ENCODE measurements at regions not wholly inside any gene's neighbourhood (a gene's known extent, or its start where the extent isn't known, plus 50 kb on each side); places are given as distances from the start of the nearest gene placed in this dataset.

DNA sequence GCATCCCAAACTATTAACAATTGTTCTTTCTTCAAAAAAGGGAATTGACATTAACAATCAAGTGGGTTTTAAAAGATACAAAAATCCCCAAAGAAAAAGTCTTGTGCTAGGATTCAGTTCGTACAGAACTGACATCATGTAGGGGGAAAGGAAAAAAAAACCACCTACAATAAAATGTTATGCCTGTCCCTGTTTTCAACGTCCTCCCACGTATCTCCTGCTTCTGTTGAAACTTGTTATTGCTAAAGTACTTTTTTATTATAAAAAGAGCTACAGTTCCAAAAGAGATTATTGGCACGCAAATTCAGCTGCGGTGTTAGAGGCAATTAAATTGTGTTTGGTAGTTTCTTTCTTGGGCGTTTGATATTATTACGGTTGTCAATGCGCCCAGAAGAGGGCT is 102.8 kb upstream of the PHACTR1 start:
- H3K4me1 Mint-ChIP-seq (ENCODE audit: low read depth, unreplicated experiment) = no peaks in the 10 kb centered on the region
- H3K4me3 Mint-ChIP-seq (ENCODE audit: low read depth, unreplicated experiment) = no peak overlapping the region
- CTCF ChIA-PET = no interaction called here
- H3K27ac Mint-ChIP-seq (ENCODE audit: unreplicated experiment) = no peak overlapping the region
- intact Hi-C loops (cut with micrococcal nuclease; ENCODE audit: unreplicated experiment) = no loop called here
- no peak for TF ChIP-seq CTCF (IDR thresholded peaks at IDR 0.05; ENCODE audit: unreplicated experiment)
- no peak for DNase-seq
- H3K36me3 Mint-ChIP-seq (ENCODE audit: insufficient read depth, unreplicated experiment) = no peaks in the 10 kb centered on the region
- H3K9me3 Mint-ChIP-seq (ENCODE audit: low read depth, unreplicated experiment) = no peaks in the 10 kb centered on the region
- BruUV-seq (replicated peaks) = no TSS peak
- H3K27me3 Mint-ChIP-seq (ENCODE audit: unreplicated experiment) = no peaks in the 10 kb centered on the region

- TF ChIP-seq CTCF (IDR thresholded peaks at IDR 0.05; ENCODE audit: unreplicated experiment) = no peak
- Mint-ChIP-seq H3K27ac (ENCODE audit: unreplicated experiment) (no peak overlapping the region), H3K9me3 (ENCODE audit: low read depth, unreplicated experiment) (no peaks in the 10 kb centered on the region), H3K4me3 (ENCODE audit: low read depth, unreplicated experiment) (no peak overlapping the region), H3K4me1 (ENCODE audit: low read depth, unreplicated experiment) (no peaks in the 10 kb centered on the region), H3K36me3 (ENCODE audit: insufficient read depth, unreplicated experiment) (no peaks in the 10 kb centered on the region), H3K27me3 (ENCODE audit: unreplicated experiment) (no peaks in the 10 kb centered on the region)
- no peak for DNase-seq
- BruUV-seq (replicated peaks) = no TSS peak
- CTCF ChIA-PET = no interaction called here
- intact Hi-C loops (cut with micrococcal nuclease; ENCODE audit: unreplicated experiment) = no loop called here
Measured at GRCh38 chr6:12614456-12614855, 102.1 kb upstream of the PHACTR1 start.

GRCh38 chr6:12618296-12618695 is 98.3 kb upstream of the PHACTR1 start:
- intact Hi-C loops (cut with micrococcal nuclease; ENCODE audit: unreplicated experiment) = no loop called here
- H3K4me3 Mint-ChIP-seq (ENCODE audit: low read depth, unreplicated experiment) = no peak overlapping the region
- H3K9me3 Mint-ChIP-seq (ENCODE audit: low read depth, unreplicated experiment) = no peaks in the 10 kb centered on the region
- no peak for TF ChIP-seq CTCF (IDR thresholded peaks at IDR 0.05; ENCODE audit: unreplicated experiment)
- no peaks in the 10 kb centered on the region for H3K27me3 Mint-ChIP-seq (ENCODE audit: unreplicated experiment)
- H3K27ac Mint-ChIP-seq (ENCODE audit: unreplicated experiment) = no peak overlapping the region
- no peaks in the 10 kb centered on the region for H3K4me1 Mint-ChIP-seq (ENCODE audit: low read depth, unreplicated experiment)
- no TSS peak for BruUV-seq (replicated peaks)
- no peaks in the 10 kb centered on the region for H3K36me3 Mint-ChIP-seq (ENCODE audit: insufficient read depth, unreplicated experiment)
- CTCF ChIA-PET = interaction anchor here (0.7 kb wide), 1 partner anchor 331 kb away, joined by 3 read pairs; no protein-coding TSS in a partner anchor
- no peak for DNase-seq

GRCh38 chr6:12621754-12622153 is 94.8 kb upstream of the PHACTR1 start:
- Mint-ChIP-seq H3K27ac (ENCODE audit: unreplicated experiment) (no peak overlapping the region), H3K9me3 (ENCODE audit: low read depth, unreplicated experiment) (no peaks in the 10 kb centered on the region), H3K27me3 (ENCODE audit: unreplicated experiment) (no peaks in the 10 kb centered on the region), H3K4me1 (ENCODE audit: low read depth, unreplicated experiment) (no peaks in the 10 kb centered on the region), H3K36me3 (ENCODE audit: insufficient read depth, unreplicated experiment) (no peaks in the 10 kb centered on the region), H3K4me3 (ENCODE audit: low read depth, unreplicated experiment) (no peak overlapping the region)
- no peak for TF ChIP-seq CTCF (IDR thresholded peaks at IDR 0.05; ENCODE audit: unreplicated experiment)
- CTCF ChIA-PET = no interaction called here
- intact Hi-C loops (cut with micrococcal nuclease; ENCODE audit: unreplicated experiment) = no loop called here
- BruUV-seq (replicated peaks) = no TSS peak
- no peak for DNase-seq

- Mint-ChIP-seq H3K27ac (ENCODE audit: unreplicated experiment) (no peak overlapping the region), H3K4me3 (ENCODE audit: low read depth, unreplicated experiment) (no peak overlapping the region), H3K9me3 (ENCODE audit: low read depth, unreplicated experiment) (no peaks in the 10 kb centered on the region), H3K27me3 (ENCODE audit: unreplicated experiment) (no peaks in the 10 kb centered on the region), H3K36me3 (ENCODE audit: insufficient read depth, unreplicated experiment) (no peaks in the 10 kb centered on the region), H3K4me1 (ENCODE audit: low read depth, unreplicated experiment) (no peaks in the 10 kb centered on the region)
- no peak for DNase-seq
- intact Hi-C loops (cut with micrococcal nuclease; ENCODE audit: unreplicated experiment) = no loop called here
- TF ChIP-seq CTCF (IDR thresholded peaks at IDR 0.05; ENCODE audit: unreplicated experiment) = no peak
- CTCF ChIA-PET = no interaction called here
- no TSS peak for BruUV-seq (replicated peaks)
Measured at GRCh38 chr6:12622566-12622965, 94.0 kb upstream of the PHACTR1 start.

All from Calu3 (cell line).